CD14-positive monocyte (primary cell): ENCODE measurements at regions not wholly inside any gene's neighbourhood (a gene's known extent, or its start where the extent isn't known, plus 50 kb on each side); places are given as distances from the start of the nearest gene placed in this dataset.

Experiments used
- DNase-seq, 3 donors: peaks; one replicate each; pipeline ENCODE4 v3.0.0-alpha.2; 2011 to 2022
- H2AFZ ChIP-seq: 2 replicates; pipeline ENCODE4 v1.6.0; 2012; ENCODE audit warnings: mild to moderate bottlenecking, low read depth, low read length, inconsistent platforms; ENCODE audit not compliant: insufficient read depth, poor library complexity, severe bottlenecking
- H3K27ac ChIP-seq, 2 donors: 1 replicate in 1 of 2; 2 replicates in 1 of 2; pipeline ENCODE4 v1.5.1; 2012 to 2013; ENCODE audit warnings: low read length in 2 of 2, control low read depth in 1 of 2, inconsistent platforms in 1 of 2, low read depth in 1 of 2, mild to moderate bottlenecking in 1 of 2
- H3K27me3 ChIP-seq, 2 donors: one replicate each; pipeline versions ENCODE4 v1.6.0 to v1.6.1; 2011 to 2013; ENCODE audit warnings: low read length in 2 of 2; ENCODE audit not compliant: control insufficient read depth in 2 of 2, insufficient read depth in 2 of 2
- H3K36me3 ChIP-seq, 2 donors: replicated peaks in 1 of 2; 1 replicate in 1 of 2; 2 replicates in 1 of 2; pipeline versions ENCODE4 v1.5.1 to v1.6.1; 2012 to 2013; ENCODE audit warnings: low read length in 2 of 2, control low read depth in 1 of 2, inconsistent platforms in 1 of 2, mild to moderate bottlenecking in 1 of 2; ENCODE audit not compliant: insufficient read depth in 2 of 2, control insufficient read depth in 1 of 2
- H3K4me1 ChIP-seq, 2 donors: 1 replicate in 1 of 2; 2 replicates in 1 of 2; pipeline versions ENCODE4 v1.5.1 to v1.6.1; 2012 to 2013; ENCODE audit warnings: low read length in 2 of 2, control low read depth in 1 of 2, inconsistent platforms in 1 of 2, mild to moderate bottlenecking in 1 of 2, moderate library complexity in 1 of 2; ENCODE audit not compliant: insufficient read depth in 2 of 2, control insufficient read depth in 1 of 2
- H3K4me2 ChIP-seq: replicated peaks from 2 replicates; pipeline ENCODE3; 2012; ENCODE audit warnings: low read length, moderate library complexity, mild to moderate bottlenecking; ENCODE audit not compliant: poor library complexity, severe bottlenecking; ENCODE audit errors: extremely low read depth
- H3K4me3 ChIP-seq, 3 experiments: fragments of 200-600 bp in 1 of 3; sonication (generic) in 1 of 3; replicated peaks in 1 of 3; 1 replicate in 2 of 3; 2 replicates in 1 of 3; pipeline ENCODE4 v1.5.1; 2011 to 2013; ENCODE audit warnings: low read length in 3 of 3, mild to moderate bottlenecking in 3 of 3, control low read depth in 2 of 3, low read depth in 2 of 3, inconsistent platforms in 1 of 3, moderate library complexity in 1 of 3
- H3K79me2 ChIP-seq: 2 replicates; pipeline ENCODE4 v1.6.0; 2012; ENCODE audit warnings: mild to moderate bottlenecking, control low read depth, inconsistent platforms, low read length, moderate library complexity; ENCODE audit not compliant: insufficient read depth
- H3K9ac ChIP-seq: 2 replicates; pipeline ENCODE4 v1.6.0; 2017; ENCODE audit warnings: low read length, mild to moderate bottlenecking; ENCODE audit not compliant: insufficient read depth, poor library complexity, severe bottlenecking
- H3K9me3 ChIP-seq, 2 donors: replicated peaks in 1 of 2; 1 replicate in 1 of 2; 2 replicates in 1 of 2; pipeline versions ENCODE4 v1.5.1 to v1.6.1; 2012 to 2013; ENCODE audit warnings: low read length in 2 of 2, control low read depth in 1 of 2; ENCODE audit not compliant: control insufficient read depth in 1 of 2, insufficient read depth in 1 of 2
- H4K20me1 ChIP-seq: 2 replicates; pipeline ENCODE4 v1.6.0; 2012; ENCODE audit warnings: mild to moderate bottlenecking, low read length, control low read depth, moderate library complexity; ENCODE audit not compliant: insufficient read depth
- H3K27ac Mint-ChIP-seq, 7 donors: one replicate each; pipeline ENCODE4 v1.8.0; 2020; ENCODE audit warnings: mild to moderate bottlenecking in 7 of 7, mixed read lengths in 7 of 7, moderate library complexity in 6 of 7, inconsistent platforms in 2 of 7
- H3K27me3 Mint-ChIP-seq, 3 donors: one replicate each; pipeline ENCODE4 v1.8.0; 2021 to 2022; ENCODE audit warnings: low read depth in 3 of 3, mild to moderate bottlenecking in 3 of 3, mixed read lengths in 3 of 3, moderate library complexity in 3 of 3, inconsistent platforms in 1 of 3
- H3K36me3 Mint-ChIP-seq, 2 donors: one replicate each; pipeline ENCODE4 v1.8.0; 2020; ENCODE audit warnings: mixed read lengths in 2 of 2, inconsistent platforms in 1 of 2, mild to moderate bottlenecking in 1 of 2
- H3K4me1 Mint-ChIP-seq: one replicate; pipeline ENCODE4 v1.8.0; 2020; ENCODE audit warnings: mild to moderate bottlenecking, mixed read lengths
- H3K4me3 Mint-ChIP-seq, 2 donors: one replicate each; pipeline ENCODE4 v1.8.0; 2020; ENCODE audit warnings: mild to moderate bottlenecking in 2 of 2, mixed read lengths in 2 of 2, moderate library complexity in 1 of 2
- H3K9me3 Mint-ChIP-seq, 7 donors: one replicate each; pipeline ENCODE4 v1.8.0; 2020 to 2022; ENCODE audit warnings: mixed read lengths in 7 of 7, mild to moderate bottlenecking in 6 of 7, moderate library complexity in 6 of 7, inconsistent platforms in 2 of 7
- WGBS: methylation state at CpG from one replicate; pipeline ENCODE4 v1.1.5; 2013; ENCODE audit warnings: missing lambda C conversion rate; ENCODE audit not compliant: insufficient coverage; 5-methylcytosine and 5-hydroxymethylcytosine counted together
- intact Hi-C, 2 donors: fragments of 100-400 bp; cut with micrococcal nuclease; formaldehyde crosslinking; loops; one replicate each; pipeline versions ENCODE4 v1.15.0 to v1.15.1; 2023
- TF ChIP-seq, protein P1 (sequence below): fragments of 200-600 bp; IDR thresholded peaks from one replicate; pipeline ENCODE4 v1.8.0; 2022; ENCODE audit warnings: antibody characterized with exemption, mild to moderate bottlenecking

DNA sequence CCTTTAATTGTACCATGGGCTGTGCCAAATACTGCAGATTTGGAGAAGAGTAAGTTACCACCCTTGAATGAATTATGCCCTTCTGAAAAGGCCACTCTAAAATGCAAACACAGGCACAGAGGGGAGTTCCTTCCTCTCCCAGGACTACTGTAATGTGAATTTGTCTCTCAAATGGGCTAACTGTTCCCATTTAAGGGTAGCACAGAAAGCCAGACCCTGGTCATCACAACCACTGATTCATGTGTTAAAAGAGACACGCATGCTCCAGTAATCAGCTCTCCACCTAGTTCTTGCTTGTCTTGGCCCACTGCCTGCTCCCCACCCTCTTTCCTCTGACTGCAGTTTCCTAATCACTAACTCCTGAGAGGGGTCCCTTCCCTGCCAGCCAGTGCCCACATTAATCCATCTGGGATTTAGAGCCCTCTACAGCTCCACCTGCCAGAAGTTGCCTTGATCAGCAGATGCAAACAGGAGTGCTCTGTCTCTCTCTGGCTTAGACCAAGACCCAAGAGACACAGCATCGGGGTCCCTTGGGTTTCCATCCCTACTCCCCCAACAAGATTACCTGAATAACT is 382.4 kb downstream of the TMEM167A start:
- Histone ChIP-seq H3K27ac (no peak overlapping the region), H3K36me3 (no peaks in the 10 kb centered on the region), H3K9me3 (no peaks in the 10 kb centered on the region), H3K4me3 (no peak overlapping the region), H3K4me2 (no peak overlapping the region), H4K20me1 (no peaks in the 10 kb centered on the region), H3K27me3 (peaks cover 4 to 6% of the 10 kb centered on the region in 2 donors), H2AFZ (no peak overlapping the region), H3K9ac (no peak overlapping the region), H3K79me2 (no peaks in the 10 kb centered on the region), H3K4me1 (peaks cover 7 to 9% of the 10 kb centered on the region in 2 donors)
- Mint-ChIP-seq H3K9me3 (peaks cover 0 to 3% (median 0%) of the 10 kb centered on the region in 7 donors), H3K4me3 (no peak overlapping the region), H3K4me1 (peaks cover 12% of the 10 kb centered on the region), H3K36me3 (no peaks in the 10 kb centered on the region), H3K27ac (no peak overlapping the region), H3K27me3 (peaks cover 7 to 13% (median 8%) of the 10 kb centered on the region in 3 donors)
- 100% methylated on average over 1 of the region's 2 CpGs for WGBS
- TF ChIP-seq, protein P1, sequence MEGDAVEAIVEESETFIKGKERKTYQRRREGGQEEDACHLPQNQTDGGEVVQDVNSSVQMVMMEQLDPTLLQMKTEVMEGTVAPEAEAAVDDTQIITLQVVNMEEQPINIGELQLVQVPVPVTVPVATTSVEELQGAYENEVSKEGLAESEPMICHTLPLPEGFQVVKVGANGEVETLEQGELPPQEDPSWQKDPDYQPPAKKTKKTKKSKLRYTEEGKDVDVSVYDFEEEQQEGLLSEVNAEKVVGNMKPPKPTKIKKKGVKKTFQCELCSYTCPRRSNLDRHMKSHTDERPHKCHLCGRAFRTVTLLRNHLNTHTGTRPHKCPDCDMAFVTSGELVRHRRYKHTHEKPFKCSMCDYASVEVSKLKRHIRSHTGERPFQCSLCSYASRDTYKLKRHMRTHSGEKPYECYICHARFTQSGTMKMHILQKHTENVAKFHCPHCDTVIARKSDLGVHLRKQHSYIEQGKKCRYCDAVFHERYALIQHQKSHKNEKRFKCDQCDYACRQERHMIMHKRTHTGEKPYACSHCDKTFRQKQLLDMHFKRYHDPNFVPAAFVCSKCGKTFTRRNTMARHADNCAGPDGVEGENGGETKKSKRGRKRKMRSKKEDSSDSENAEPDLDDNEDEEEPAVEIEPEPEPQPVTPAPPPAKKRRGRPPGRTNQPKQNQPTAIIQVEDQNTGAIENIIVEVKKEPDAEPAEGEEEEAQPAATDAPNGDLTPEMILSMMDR, result no peak
- intact Hi-C loops, result no loop called here
- no peak for DNase-seq

DNA sequence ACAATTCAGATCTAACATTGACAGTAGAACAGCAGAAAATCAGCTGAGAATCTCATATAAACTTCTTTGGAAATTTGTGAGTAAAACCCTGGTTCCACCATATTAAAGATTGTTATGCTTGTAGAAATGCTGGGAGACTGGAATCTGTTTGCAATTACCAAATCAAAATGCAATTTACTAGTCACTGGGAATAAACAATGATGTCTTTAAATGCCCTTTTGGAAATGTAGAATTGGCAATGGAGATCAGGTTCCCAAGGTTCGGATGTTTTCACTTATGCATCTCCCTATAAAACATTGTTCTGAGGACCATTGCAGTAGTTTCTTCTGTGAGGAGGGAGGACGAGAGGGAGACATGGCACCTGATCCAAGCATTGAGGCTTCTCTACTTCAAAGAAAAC is 384.4 kb downstream of the TMEM167A start:
- Histone ChIP-seq H3K27ac (no peak overlapping the region), H3K9ac (no peak overlapping the region), H2AFZ (no peak overlapping the region), H3K36me3 (no peaks in the 10 kb centered on the region), H3K79me2 (no peaks in the 10 kb centered on the region), H3K4me2 (no peak overlapping the region), H3K4me3 (no peak overlapping the region), H4K20me1 (no peaks in the 10 kb centered on the region), H3K9me3 (no peaks in the 10 kb centered on the region), H3K4me1 (peaks cover 18 to 19% of the 10 kb centered on the region in 2 donors), H3K27me3 (peaks cover 9% of the 10 kb centered on the region in 2 donors)
- Mint-ChIP-seq H3K9me3 (peaks cover 0 to 6% (median 2%) of the 10 kb centered on the region in 7 donors), H3K4me3 (peak overlapping the region in 1 of 2 donors; percentile 31), H3K27me3 (peaks cover 7 to 17% (median 8%) of the 10 kb centered on the region in 3 donors), H3K27ac (no peak overlapping the region), H3K36me3 (no peaks in the 10 kb centered on the region), H3K4me1 (peaks cover 20% of the 10 kb centered on the region)
- WGBS, result no CpG with 5 or more reads among the region's 2 CpGs
- TF ChIP-seq, protein P1, result no peak
- intact Hi-C loops, result no loop called here
- DNase-seq, result no peak
